ENCODE measurements at regions not wholly inside any gene's neighbourhood (a gene's known extent, or its start where the extent isn't known, plus 50 kb on each side); places are given as distances from the start of the nearest gene placed in this dataset.

- TF ChIP-seq CTCF (IDR thresholded peaks at IDR 0.05) (no peak), POLR2A (IDR thresholded peaks at IDR 0.05) (no peak)
Observed at GRCh38 chr6:125469915-125470314, 168.1 kb upstream of the HDDC2 start.
